ENCODE measurements at regions not wholly inside any gene's neighbourhood (a gene's known extent, or its start where the extent isn't known, plus 50 kb on each side); places are given as distances from the start of the nearest gene placed in this dataset.
"Not testable (repeated sequence)": the region's sequence is repeated elsewhere in the genome, so short reads cannot be mapped to it uniquely, and the experiment has no call there.

GRCh38 chr3:177476921-177477435 is 279.7 kb upstream of the TBL1XR1 start:
- DNase-seq = no peak

GRCh38 chr3:177478170-177478867 is 281.0 kb upstream of the TBL1XR1 start:
- DNase-seq = peak; percentile 65

- DNase-seq = no peak
Observed at GRCh38 chr3:177479630-177480029, 282.3 kb upstream of the TBL1XR1 start.

- no peak for DNase-seq
Observed at GRCh38 chr3:177481329-177481728, 284.0 kb upstream of the TBL1XR1 start.

GRCh38 chr3:177482048-177482691 is 284.9 kb upstream of the TBL1XR1 start:
- peak; percentile 54 for DNase-seq

- DNase-seq = no peak
Observed at GRCh38 chr3:177483182-177483967, 286.1 kb upstream of the TBL1XR1 start.

GRCh38 chr3:177484206-177484605 is 286.9 kb upstream of the TBL1XR1 start:
- no peak for DNase-seq

GRCh38 chr3:177484926-177485325 is 287.6 kb upstream of the TBL1XR1 start:
- no peak for DNase-seq

GRCh38 chr3:177487635-177488186 is 290.4 kb upstream of the TBL1XR1 start:
- no peak for DNase-seq

- DNase-seq = no peak
Observed at GRCh38 chr3:177488740-177489139, 291.5 kb upstream of the TBL1XR1 start.

GRCh38 chr3:177490626-177491025 is 293.3 kb upstream of the TBL1XR1 start:
- DNase-seq = no peak

- peak; percentile 90 for DNase-seq
Observed at GRCh38 chr3:177491296-177492032, 294.2 kb upstream of the TBL1XR1 start.

- DNase-seq = no peak
Observed at GRCh38 chr3:177493091-177493490, 295.8 kb upstream of the TBL1XR1 start.

- DNase-seq = no peak
Observed at GRCh38 chr3:177494216-177494615, 296.9 kb upstream of the TBL1XR1 start.

GRCh38 chr3:177495566-177495965 is 298.3 kb upstream of the TBL1XR1 start:
- DNase-seq = no peak

- no peak for DNase-seq
Observed at GRCh38 chr3:177498037-177498857, 301.0 kb upstream of the TBL1XR1 start.

- not testable (repeated sequence) for DNase-seq
Observed at GRCh38 chr3:177499039-177499438, 301.8 kb upstream of the TBL1XR1 start.

GRCh38 chr3:177499779-177500423 is 302.6 kb upstream of the TBL1XR1 start:
- no peak for DNase-seq

GRCh38 chr3:177510693-177511216 is 313.5 kb upstream of the TBL1XR1 start:
- DNase-seq = no peak
